ENCODE measurements at regions not wholly inside any gene's neighbourhood (a gene's known extent, or its start where the extent isn't known, plus 50 kb on each side); places are given as distances from the start of the nearest gene placed in this dataset.

DNA sequence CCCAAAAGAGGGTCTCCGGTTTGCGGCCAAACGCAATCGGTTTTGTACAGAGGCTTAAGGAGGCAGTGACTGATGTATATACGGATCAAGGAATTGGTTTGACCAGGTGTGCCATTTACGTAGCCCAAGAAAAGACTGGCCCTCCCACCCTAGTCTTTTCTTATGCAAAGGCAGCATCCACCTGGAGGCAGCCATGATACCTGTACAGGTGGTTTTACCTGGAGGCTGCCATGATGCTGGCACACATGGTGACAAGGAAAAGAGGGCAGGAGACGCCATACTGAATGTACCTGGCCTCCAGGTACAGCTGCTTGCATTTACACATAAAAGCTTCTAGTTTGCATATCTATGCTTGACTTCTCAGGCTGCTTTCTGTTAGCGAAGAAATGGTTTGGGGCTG lies 917.7 kb upstream of the INTU start:
- dilution Hi-C loops (cut with MboI; ENCODE audit: extremely low pct_ligation_motif_present, low sequenced_read_pairs) = no loop called here
- POLR2A ChIA-PET = no interaction called here
- intact Hi-C loops (cut with micrococcal nuclease) = no loop called here

More for the DNA sequence above, 917.7 kb upstream of the INTU start:
- no peaks in the 10 kb centered on the region for H3K4me1 ChIP-seq (ENCODE audit: control insufficient read depth, extremely low read depth, insufficient read depth, low read length)
- no peaks in the 10 kb centered on the region for H3K79me2 ChIP-seq (ENCODE audit: control insufficient read depth, insufficient read depth, low read length)
- CTCF ChIA-PET = no interaction called here
- H4K20me1 ChIP-seq (replicated peaks; ENCODE audit: control insufficient read depth, extremely low read depth, insufficient read depth, low read length) = no peaks in the 10 kb centered on the region
- no peaks in the 10 kb centered on the region for H3K27me3 ChIP-seq (ENCODE audit: control insufficient read depth in 2 of 2, insufficient read depth in 2 of 2, low read length in 2 of 2)
- no TSS peak for BruUV-seq (replicated peaks)
- no peak for DNase-seq (ENCODE audit: low read depth, low spot score)
- no peak overlapping the region for H2AFZ ChIP-seq (ENCODE audit: low read depth, low read length)
- TF ChIP-seq GATA2 (IDR thresholded peaks at IDR 0.05; ENCODE audit: insufficient read depth, insufficient read length, low read depth, low read length) (no peak), MAX (IDR thresholded peaks at IDR 0.05; ENCODE audit: insufficient read depth, insufficient read length) (no peak), MYC (IDR thresholded peaks at IDR 0.05; ENCODE audit: low read depth, low read length) (no peak), CTCF (IDR thresholded peaks at IDR 0.05; ENCODE audit: extremely low read depth in 1 of 2, insufficient read depth in 1 of 2, low read depth in 1 of 2, low read length in 2 of 2) (no peak), FOS (IDR thresholded peaks at IDR 0.05; ENCODE audit: borderline replicate concordance, insufficient read depth, low read length) (no peak), EZH2 (IDR thresholded peaks at IDR 0.05; ENCODE audit: borderline replicate concordance, low read depth, low read length, severe bottlenecking) (no peak), JUN (IDR thresholded peaks at IDR 0.05; ENCODE audit: borderline replicate concordance, insufficient read depth, insufficient read length, low read depth) (no peak), POLR2AphosphoS5 (IDR thresholded peaks at IDR 0.05; ENCODE audit: insufficient read depth, low read depth, low read length) (no peak), POLR2A (IDR thresholded peaks at IDR 0.05; ENCODE audit: low read depth, low read length) (no peak)
- no peak overlapping the region for H3K4me2 ChIP-seq (ENCODE audit: insufficient read depth, low read length)
- no peak for FAIRE-seq
- no peaks in the 10 kb centered on the region for H3K36me3 ChIP-seq (ENCODE audit: control insufficient read depth in 2 of 2, extremely low read depth in 1 of 2, insufficient read depth in 2 of 2, low read length in 2 of 2)
- no peaks in the 10 kb centered on the region for H3K9me3 ChIP-seq (replicated peaks; ENCODE audit: control insufficient read depth, insufficient read depth, low read length)
- H3K27ac ChIP-seq (ENCODE audit: insufficient read depth, low read depth, low read length) = no peak overlapping the region
- no peaks in the 10 kb centered on the region for H3K9me1 ChIP-seq (replicated peaks; ENCODE audit: control insufficient read depth, extremely low read depth, insufficient read depth, low read length)
- H3K4me3 ChIP-seq (replicated peaks in 1 of 3; ENCODE audit: insufficient read depth in 1 of 3, low read depth in 1 of 3, low read length in 3 of 3) = no peak overlapping the region
- no peak overlapping the region for H3K9ac ChIP-seq (replicated peaks; ENCODE audit: extremely low read depth, insufficient read depth, low read length)
